Endothelial cell (in vitro differentiated cells): ENCODE measurements at regions not wholly inside any gene's neighbourhood (a gene's known extent, or its start where the extent isn't known, plus 50 kb on each side); places are given as distances from the start of the nearest gene placed in this dataset.

Experiments
- DNase-seq: peaks from one replicate; pipeline ENCODE4 v3.0.0; 2021; ENCODE audit warnings: low spot score
- H3K27ac Mint-ChIP-seq: one replicate; pipeline ENCODE4 v1.8.0; 2021; ENCODE audit warnings: mixed read lengths, inconsistent platforms; ENCODE audit not compliant: unreplicated experiment
- H3K27me3 Mint-ChIP-seq: one replicate; pipeline ENCODE4 v1.8.0; 2021; ENCODE audit warnings: mild to moderate bottlenecking, moderate library complexity, mixed read lengths, inconsistent platforms; ENCODE audit not compliant: unreplicated experiment
- H3K36me3 Mint-ChIP-seq: one replicate; pipeline ENCODE4 v1.8.0; 2021; ENCODE audit warnings: mild to moderate bottlenecking, low read depth, mixed read lengths, inconsistent platforms; ENCODE audit not compliant: unreplicated experiment
- H3K4me1 Mint-ChIP-seq: one replicate; pipeline ENCODE4 v1.8.0; 2021; ENCODE audit warnings: mild to moderate bottlenecking, mixed read lengths, inconsistent platforms; ENCODE audit not compliant: unreplicated experiment
- H3K4me3 Mint-ChIP-seq: one replicate; pipeline ENCODE4 v1.8.0; 2021; ENCODE audit warnings: mild to moderate bottlenecking, mixed read lengths, inconsistent platforms; ENCODE audit not compliant: unreplicated experiment
- H3K9me3 Mint-ChIP-seq: one replicate; pipeline ENCODE4 v1.8.0; 2021; ENCODE audit warnings: mixed read lengths, inconsistent platforms; ENCODE audit not compliant: unreplicated experiment
- TF ChIP-seq, protein P1 (sequence below): fragments of 200-600 bp; sonication (generic); IDR thresholded peaks from one replicate; pipeline ENCODE4 v1.5.0; 2021; ENCODE audit warnings: antibody characterized with exemption; ENCODE audit not compliant: unreplicated experiment

DNA sequence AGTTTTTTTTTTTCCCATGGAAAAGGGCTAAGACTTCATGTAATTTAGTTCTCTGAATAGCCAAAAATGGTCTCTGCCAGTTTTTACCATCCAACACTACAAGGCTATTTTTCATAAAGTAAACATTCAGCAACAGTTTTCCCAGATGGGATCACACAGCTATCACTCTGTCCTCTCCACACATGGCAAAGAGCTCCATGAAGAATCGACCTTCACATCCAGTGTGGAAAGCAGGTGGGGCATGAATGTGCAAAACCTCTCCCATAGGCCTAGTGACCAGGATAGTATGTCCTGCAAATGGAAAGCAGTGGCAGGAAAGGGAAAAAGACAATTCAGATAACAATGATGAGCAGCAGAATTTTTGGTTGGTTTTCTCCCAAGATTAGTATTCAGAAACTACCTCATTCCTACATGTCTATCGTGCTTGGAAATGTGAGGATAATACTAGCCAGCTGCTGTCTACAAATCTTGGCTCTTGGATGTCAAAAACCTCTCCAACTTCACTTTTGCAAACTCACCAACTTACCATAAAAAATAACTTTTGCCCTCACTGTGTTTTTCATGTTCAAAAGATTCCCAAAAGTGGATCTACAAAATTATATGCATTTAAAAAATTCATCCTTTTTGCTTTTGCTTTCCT is 159.7 kb upstream of the MCHR2 start:
- H3K4me3 Mint-ChIP-seq = no peak overlapping the region
- TF ChIP-seq, protein P1, sequence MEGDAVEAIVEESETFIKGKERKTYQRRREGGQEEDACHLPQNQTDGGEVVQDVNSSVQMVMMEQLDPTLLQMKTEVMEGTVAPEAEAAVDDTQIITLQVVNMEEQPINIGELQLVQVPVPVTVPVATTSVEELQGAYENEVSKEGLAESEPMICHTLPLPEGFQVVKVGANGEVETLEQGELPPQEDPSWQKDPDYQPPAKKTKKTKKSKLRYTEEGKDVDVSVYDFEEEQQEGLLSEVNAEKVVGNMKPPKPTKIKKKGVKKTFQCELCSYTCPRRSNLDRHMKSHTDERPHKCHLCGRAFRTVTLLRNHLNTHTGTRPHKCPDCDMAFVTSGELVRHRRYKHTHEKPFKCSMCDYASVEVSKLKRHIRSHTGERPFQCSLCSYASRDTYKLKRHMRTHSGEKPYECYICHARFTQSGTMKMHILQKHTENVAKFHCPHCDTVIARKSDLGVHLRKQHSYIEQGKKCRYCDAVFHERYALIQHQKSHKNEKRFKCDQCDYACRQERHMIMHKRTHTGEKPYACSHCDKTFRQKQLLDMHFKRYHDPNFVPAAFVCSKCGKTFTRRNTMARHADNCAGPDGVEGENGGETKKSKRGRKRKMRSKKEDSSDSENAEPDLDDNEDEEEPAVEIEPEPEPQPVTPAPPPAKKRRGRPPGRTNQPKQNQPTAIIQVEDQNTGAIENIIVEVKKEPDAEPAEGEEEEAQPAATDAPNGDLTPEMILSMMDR = no peak
- no peaks in the 10 kb centered on the region for H3K9me3 Mint-ChIP-seq
- no peaks in the 10 kb centered on the region for H3K4me1 Mint-ChIP-seq
- no peaks in the 10 kb centered on the region for H3K27me3 Mint-ChIP-seq
- DNase-seq = no peak
- H3K36me3 Mint-ChIP-seq = no peaks in the 10 kb centered on the region
- H3K27ac Mint-ChIP-seq = no peak overlapping the region

DNA sequence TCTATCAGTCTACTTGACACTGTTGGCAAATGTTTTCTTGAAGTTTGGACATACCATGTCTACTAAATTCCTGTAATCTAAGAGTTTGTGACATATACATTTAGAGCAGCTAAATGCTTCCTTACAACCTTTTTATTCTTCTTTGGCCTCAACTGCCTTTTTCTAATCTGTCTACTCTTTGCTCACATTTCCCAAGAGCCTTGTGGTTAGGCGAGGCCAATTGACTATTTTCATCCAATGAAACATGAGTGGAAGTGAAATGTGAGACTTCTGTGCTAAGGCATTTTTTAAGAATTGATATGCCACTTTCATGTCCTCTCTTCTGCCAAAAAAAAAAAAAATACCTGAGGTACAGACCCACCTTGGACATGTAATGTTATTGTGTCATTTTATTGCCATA is 158.2 kb upstream of the MCHR2 start:
- TF ChIP-seq, protein P1 = no peak
- no peak for DNase-seq
- Mint-ChIP-seq H3K27me3 (no peaks in the 10 kb centered on the region), H3K27ac (no peak overlapping the region), H3K9me3 (no peaks in the 10 kb centered on the region), H3K4me3 (no peak overlapping the region), H3K4me1 (no peaks in the 10 kb centered on the region), H3K36me3 (no peaks in the 10 kb centered on the region)

DNA sequence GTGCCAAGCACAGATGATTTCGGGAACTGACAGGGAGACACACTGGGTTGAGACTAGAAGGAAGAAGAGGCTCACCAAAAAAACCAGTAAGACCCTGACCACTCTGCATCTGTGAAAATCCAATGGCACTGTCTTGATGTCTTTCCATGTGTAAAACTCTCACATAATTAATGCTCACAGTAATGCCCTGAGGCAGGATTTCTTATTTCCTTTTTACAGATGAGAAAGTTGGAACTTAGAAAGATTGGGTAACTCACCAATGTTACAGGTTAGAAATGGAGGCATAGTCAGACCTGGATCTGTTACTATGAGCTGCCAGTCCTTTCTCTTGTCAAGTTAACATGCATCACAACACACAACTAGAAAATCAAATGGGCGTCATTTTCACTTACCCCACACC is 151.0 kb upstream of the MCHR2 start:
- no peaks in the 10 kb centered on the region for H3K4me1 Mint-ChIP-seq

DNA sequence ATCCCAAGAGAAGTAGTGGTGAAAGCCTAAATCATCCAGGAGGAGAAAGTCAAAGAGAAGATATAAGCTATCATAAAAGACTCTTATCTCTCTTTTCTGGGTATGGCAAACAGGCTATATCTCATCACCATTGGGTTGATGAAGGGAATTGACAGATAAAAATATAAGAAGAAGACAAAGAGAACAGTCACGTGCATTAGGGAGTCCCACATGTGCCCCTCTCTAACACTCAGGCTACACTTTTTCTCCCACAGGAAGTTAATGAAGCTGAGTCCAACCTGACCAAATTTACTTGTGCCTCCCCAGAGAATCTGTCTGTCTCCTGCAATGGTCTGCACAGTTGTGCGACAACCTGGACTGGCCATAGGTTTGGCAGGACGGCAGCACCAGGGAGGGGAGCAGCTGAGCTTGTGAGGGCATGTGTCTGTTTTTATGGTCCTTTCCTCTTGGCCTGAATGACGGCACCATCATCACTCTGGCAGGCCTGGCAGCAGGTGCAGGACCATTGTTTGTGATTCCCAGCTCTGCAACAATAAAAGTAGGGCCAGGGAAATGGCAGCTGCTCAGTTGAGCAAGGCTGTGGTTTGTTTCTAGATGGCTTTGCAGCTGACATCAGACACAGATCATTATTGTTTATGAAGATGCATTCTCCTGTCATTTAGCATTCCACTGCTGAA is 144.5 kb upstream of the MCHR2 start:
- Mint-ChIP-seq H3K27me3 (no peaks in the 10 kb centered on the region), H3K36me3 (no peaks in the 10 kb centered on the region), H3K9me3 (no peaks in the 10 kb centered on the region), H3K27ac (no peak overlapping the region), H3K4me1 (peaks cover 4% of the 10 kb centered on the region), H3K4me3 (no peak overlapping the region)
- DNase-seq = no peak
- TF ChIP-seq, protein P1 = no peak

More for the DNA sequence above, 151.0 kb upstream of the MCHR2 start:
- TF ChIP-seq, protein P1 = no peak
- Mint-ChIP-seq H3K9me3 (no peaks in the 10 kb centered on the region), H3K27ac (no peak overlapping the region), H3K36me3 (no peaks in the 10 kb centered on the region), H3K4me3 (no peak overlapping the region), H3K27me3 (no peaks in the 10 kb centered on the region)
- no peak for DNase-seq

DNA sequence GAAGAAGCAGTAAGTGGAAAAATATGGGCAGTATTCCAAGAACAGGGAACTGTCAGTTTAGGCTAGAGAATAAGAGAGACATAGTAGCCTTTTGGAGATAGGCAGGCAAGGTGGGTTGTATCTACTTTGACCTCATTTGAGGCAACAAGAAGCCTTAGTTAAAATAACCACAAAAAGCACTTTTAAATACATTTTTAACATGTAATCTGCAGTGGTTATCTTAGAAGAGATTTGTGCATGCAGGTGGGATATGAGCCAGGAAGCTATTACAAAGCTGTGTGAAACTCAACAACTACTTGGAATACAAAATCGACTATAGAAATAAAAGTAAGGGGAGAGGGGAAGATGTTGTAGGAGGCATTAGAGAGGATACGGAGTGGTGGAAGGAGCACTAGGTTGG is 143.7 kb upstream of the MCHR2 start:
- Mint-ChIP-seq H3K27me3 (no peaks in the 10 kb centered on the region), H3K27ac (no peak overlapping the region), H3K9me3 (no peaks in the 10 kb centered on the region), H3K4me1 (peaks cover 4% of the 10 kb centered on the region), H3K4me3 (no peak overlapping the region), H3K36me3 (no peaks in the 10 kb centered on the region)
- DNase-seq = no peak
- TF ChIP-seq, protein P1 = no peak
